HCT116 (cell line): ENCODE measurements at regions not wholly inside any gene's neighbourhood (a gene's known extent, or its start where the extent isn't known, plus 50 kb on each side); places are given as distances from the start of the nearest gene placed in this dataset.

Experiments used
- ATAC-seq: fragments of 200-7000 bp; cut with Tn5 transposase; 2 replicates; pipeline ENCODE4 v1.9.1; 2020; ENCODE audit warnings: mild to moderate bottlenecking, moderate library complexity
- BruUV-seq: library from RNA; stranded (reverse); fragments of 400-500 nt; replicated peaks from 2 replicates; lab custom pipeline; 2021; lab: Mats Ljungman, UMichigan
- CTCF ChIA-PET: fragments of 300-600 bp; sonication (Branson Sonifier 250); formaldehyde crosslinking; loops from one replicate; lab custom pipeline; 2021; ENCODE audit warnings: antibody characterized with exemption; lab: Charles Lee
- POLR2A ChIA-PET: fragments of 300-600, 350-600 bp; sonication (Branson Sonifier 250); formaldehyde crosslinking; loops from one replicate; lab custom pipeline; 2021; ENCODE audit warnings: antibody characterized with exemption; lab: Charles Lee
- RAD21 ChIA-PET, 2 experiments: fragments of 300-600 bp; sonication (Branson Sonifier 250); formaldehyde crosslinking; loops; one replicate each; lab custom pipeline; 2023; ENCODE audit warnings: low total read pairs in 2 of 2; ENCODE audit not compliant: uncharacterized antibody in 2 of 2, unreplicated experiment in 2 of 2, low non-redundant PET in 1 of 2; lab: Charles Lee
- DNase-seq: peaks from one replicate; pipeline ENCODE4 v3.0.0-alpha.2; 2010; ENCODE audit warnings: low read depth, low spot score
- H2AFZ ChIP-seq: fragments of 200-600 bp; shearing (Covaris generic), sonication (generic); 2 replicates; pipeline ENCODE4 v1.6.1; 2017; ENCODE audit warnings: low read depth, mixed run types, mixed read lengths, antibody characterized with exemption, low read length; ENCODE audit not compliant: poor library complexity, severe bottlenecking
- H3K27ac ChIP-seq: 2 replicates; pipeline ENCODE4 v1.5.1; 2012; ENCODE audit warnings: low read depth, low read length
- H3K27me3 ChIP-seq: fragments of 200-600 bp; sonication (generic); 2 replicates; pipeline ENCODE4 v1.6.1; 2016; ENCODE audit warnings: mixed run types, low read length, mixed read lengths; ENCODE audit not compliant: insufficient read depth
- H3K36me3 ChIP-seq, 2 experiments: fragments of 200-500 bp in 1 of 2; fragments of 200-600 bp in 1 of 2; sonication (Bioruptor generic) in 1 of 2; sonication (generic) in 1 of 2; 2 replicates each; pipeline versions ENCODE4 v1.5.1 to v1.6.1; 2014 to 2016; ENCODE audit warnings: low read length in 2 of 2, inconsistent platforms in 1 of 2, mixed read lengths in 1 of 2, mixed run types in 1 of 2; ENCODE audit not compliant: insufficient read depth in 2 of 2, control insufficient read depth in 1 of 2
- H3K4me1 ChIP-seq, 2 experiments: fragments of 200-600 bp in 1 of 2; sonication (generic) in 1 of 2; 2 replicates each; pipeline versions ENCODE4 v1.5.1 to v1.6.1; 2012 to 2017; ENCODE audit warnings: low read length in 2 of 2, inconsistent platforms in 1 of 2, mild to moderate bottlenecking in 1 of 2, mixed read lengths in 1 of 2, mixed run types in 1 of 2, moderate library complexity in 1 of 2; ENCODE audit not compliant: insufficient read depth in 2 of 2, control insufficient read depth in 1 of 2
- H3K4me2 ChIP-seq: fragments of 200-600 bp; sonication (generic); 2 replicates; pipeline ENCODE4 v1.6.1; 2017; ENCODE audit warnings: mixed run types, low read length, mixed read lengths
- H3K4me3 ChIP-seq, 2 experiments: fragments of 200-600 bp in 1 of 2; sonication (generic) in 1 of 2; replicated peaks in 1 of 2; 2 replicates each; pipeline ENCODE4 v1.5.1; 2011 to 2016; ENCODE audit warnings: low read length in 2 of 2, control low read depth in 1 of 2, low read depth in 1 of 2, mild to moderate bottlenecking in 1 of 2, mixed read lengths in 1 of 2, mixed run types in 1 of 2
- H3K79me2 ChIP-seq: fragments of 200-600 bp; sonication (generic); 2 replicates; pipeline ENCODE4 v1.6.1; 2017; ENCODE audit warnings: mild to moderate bottlenecking, mixed run types, low read length, moderate library complexity, mixed read lengths; ENCODE audit not compliant: insufficient read depth
- H3K9ac ChIP-seq: fragments of 200-600 bp; sonication (generic); 2 replicates; pipeline ENCODE4 v1.6.1; 2016; ENCODE audit warnings: low read length, mixed read lengths
- H3K9me2 ChIP-seq: fragments of 200-600 bp; sonication (generic), shearing (Covaris generic); 2 replicates; pipeline ENCODE4 v1.6.1; 2017; ENCODE audit warnings: mixed run types, mild to moderate bottlenecking, moderate library complexity; ENCODE audit not compliant: insufficient read depth
- H3K9me3 ChIP-seq, 2 experiments: fragments of 200-500 bp in 1 of 2; fragments of 200-600 bp in 1 of 2; sonication (Bioruptor generic) in 1 of 2; sonication (generic) in 1 of 2; 2 replicates each; pipeline ENCODE4 v1.6.1; 2014 to 2017; ENCODE audit warnings: low read length in 2 of 2, mixed read lengths in 2 of 2, inconsistent platforms in 1 of 2, low read depth in 1 of 2, mild to moderate bottlenecking in 1 of 2, mixed run types in 1 of 2, moderate library complexity in 1 of 2; ENCODE audit not compliant: control insufficient read depth in 1 of 2, insufficient read depth in 1 of 2
- H4K20me1 ChIP-seq: fragments of 200-600 bp; sonication (generic), shearing (Covaris generic); 2 replicates; pipeline ENCODE4 v1.6.1; 2017; ENCODE audit warnings: mixed run types, mild to moderate bottlenecking, moderate library complexity; ENCODE audit not compliant: insufficient read depth
- CEBPB ChIP-seq: IDR thresholded peaks from 2 replicates; pipeline ENCODE4 v1.6.1; 2012; ENCODE audit warnings: low read depth
- POLR2A ChIP-seq: IDR thresholded peaks from 2 replicates; pipeline ENCODE4 v1.7.0; 2011; ENCODE audit warnings: borderline replicate concordance; ENCODE audit not compliant: insufficient read depth, insufficient read length; ENCODE audit errors: extremely low read depth
- SP1 ChIP-seq: IDR thresholded peaks from 2 replicates; pipeline ENCODE4 v1.6.1; 2012; ENCODE audit warnings: low read depth
- SRF ChIP-seq: IDR thresholded peaks from 2 replicates; pipeline ENCODE4 v1.6.1; 2012; ENCODE audit warnings: low read depth
- YY1 ChIP-seq: IDR thresholded peaks from 2 replicates; pipeline ENCODE4 v1.6.1; 2011; ENCODE audit warnings: low read length, low read depth, moderate library complexity, mild to moderate bottlenecking; ENCODE audit not compliant: insufficient replicate concordance; ENCODE audit errors: extremely low read depth
- ZBTB33 ChIP-seq: IDR thresholded peaks from 2 replicates; pipeline ENCODE4 v1.6.1; 2011; ENCODE audit warnings: mild to moderate bottlenecking, low read length, moderate library complexity; ENCODE audit not compliant: insufficient replicate concordance; ENCODE audit errors: extremely low read depth
- intact Hi-C: fragments of 100-400 bp; cut with micrococcal nuclease; formaldehyde crosslinking; loops from 2 replicates; pipeline ENCODE4 v1.10.0; 2022
- TF ChIP-seq, protein P1 (sequence below): IDR thresholded peaks from 2 replicates; pipeline ENCODE4 v1.6.1; 2012; ENCODE audit warnings: low read depth
- TF ChIP-seq, protein P2 (sequence below), 3 experiments: fragments of 200-600 bp in 1 of 3; sonication (generic) in 1 of 3; IDR thresholded peaks in 2 of 3; conservative IDR thresholded peaks in 1 of 3; 2 replicates each; pipeline ENCODE4 v1.5.1; 2012 to 2017; ENCODE audit warnings: low read depth in 2 of 3, low read length in 2 of 3, antibody characterized with exemption in 1 of 3, borderline replicate concordance in 1 of 3, control low read depth in 1 of 3, mild to moderate bottlenecking in 1 of 3, mixed read lengths in 1 of 3, mixed run types in 1 of 3, moderate library complexity in 1 of 3; ENCODE audit not compliant: insufficient read depth in 1 of 3

DNA sequence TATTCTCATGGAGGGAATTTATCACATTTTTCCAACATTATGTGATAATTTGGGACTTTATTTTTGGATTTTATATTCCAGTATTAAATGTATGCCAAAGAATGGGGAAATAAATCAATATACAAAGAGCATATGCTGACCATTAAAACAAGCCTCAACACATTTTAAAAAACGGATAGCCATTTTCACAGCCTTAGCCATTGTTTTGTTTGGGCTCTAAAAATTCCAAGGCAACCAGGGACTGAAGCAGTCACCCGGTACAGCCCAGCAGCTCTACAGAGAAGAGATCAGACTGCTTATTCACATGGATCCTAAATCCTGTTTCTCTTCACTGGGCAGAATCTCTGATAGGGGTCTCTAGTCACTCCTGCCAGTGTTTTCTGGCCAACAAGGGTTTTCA lies 150.2 kb upstream of the OGFRL1 start:
- Histone ChIP-seq H3K36me3 (no peaks in the 10 kb centered on the region), H2AFZ (no peak overlapping the region), H3K4me1 (no peaks in the 10 kb centered on the region), H3K9me3 (no peaks in the 10 kb centered on the region), H3K9ac (no peak overlapping the region), H3K27me3 (no peaks in the 10 kb centered on the region), H3K4me2 (no peak overlapping the region), H3K79me2 (no peaks in the 10 kb centered on the region), H4K20me1 (no peaks in the 10 kb centered on the region), H3K27ac (no peak overlapping the region), H3K9me2 (no peaks in the 10 kb centered on the region), H3K4me3 (no peak overlapping the region)
- DNase-seq (no peak), ATAC-seq (no peak)
- CTCF ChIA-PET = no interaction called here
- BruUV-seq = no TSS peak
- POLR2A ChIA-PET = no interaction called here
- intact Hi-C loops = no loop called here
- TF ChIP-seq POLR2A (no peak), YY1 (no peak), SRF (no peak), ZBTB33 (no peak), CEBPB (no peak), SP1 (no peak)
- TF ChIP-seq, protein P1, sequence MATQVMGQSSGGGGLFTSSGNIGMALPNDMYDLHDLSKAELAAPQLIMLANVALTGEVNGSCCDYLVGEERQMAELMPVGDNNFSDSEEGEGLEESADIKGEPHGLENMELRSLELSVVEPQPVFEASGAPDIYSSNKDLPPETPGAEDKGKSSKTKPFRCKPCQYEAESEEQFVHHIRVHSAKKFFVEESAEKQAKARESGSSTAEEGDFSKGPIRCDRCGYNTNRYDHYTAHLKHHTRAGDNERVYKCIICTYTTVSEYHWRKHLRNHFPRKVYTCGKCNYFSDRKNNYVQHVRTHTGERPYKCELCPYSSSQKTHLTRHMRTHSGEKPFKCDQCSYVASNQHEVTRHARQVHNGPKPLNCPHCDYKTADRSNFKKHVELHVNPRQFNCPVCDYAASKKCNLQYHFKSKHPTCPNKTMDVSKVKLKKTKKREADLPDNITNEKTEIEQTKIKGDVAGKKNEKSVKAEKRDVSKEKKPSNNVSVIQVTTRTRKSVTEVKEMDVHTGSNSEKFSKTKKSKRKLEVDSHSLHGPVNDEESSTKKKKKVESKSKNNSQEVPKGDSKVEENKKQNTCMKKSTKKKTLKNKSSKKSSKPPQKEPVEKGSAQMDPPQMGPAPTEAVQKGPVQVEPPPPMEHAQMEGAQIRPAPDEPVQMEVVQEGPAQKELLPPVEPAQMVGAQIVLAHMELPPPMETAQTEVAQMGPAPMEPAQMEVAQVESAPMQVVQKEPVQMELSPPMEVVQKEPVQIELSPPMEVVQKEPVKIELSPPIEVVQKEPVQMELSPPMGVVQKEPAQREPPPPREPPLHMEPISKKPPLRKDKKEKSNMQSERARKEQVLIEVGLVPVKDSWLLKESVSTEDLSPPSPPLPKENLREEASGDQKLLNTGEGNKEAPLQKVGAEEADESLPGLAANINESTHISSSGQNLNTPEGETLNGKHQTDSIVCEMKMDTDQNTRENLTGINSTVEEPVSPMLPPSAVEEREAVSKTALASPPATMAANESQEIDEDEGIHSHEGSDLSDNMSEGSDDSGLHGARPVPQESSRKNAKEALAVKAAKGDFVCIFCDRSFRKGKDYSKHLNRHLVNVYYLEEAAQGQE = no peak
- TF ChIP-seq, protein P2, sequence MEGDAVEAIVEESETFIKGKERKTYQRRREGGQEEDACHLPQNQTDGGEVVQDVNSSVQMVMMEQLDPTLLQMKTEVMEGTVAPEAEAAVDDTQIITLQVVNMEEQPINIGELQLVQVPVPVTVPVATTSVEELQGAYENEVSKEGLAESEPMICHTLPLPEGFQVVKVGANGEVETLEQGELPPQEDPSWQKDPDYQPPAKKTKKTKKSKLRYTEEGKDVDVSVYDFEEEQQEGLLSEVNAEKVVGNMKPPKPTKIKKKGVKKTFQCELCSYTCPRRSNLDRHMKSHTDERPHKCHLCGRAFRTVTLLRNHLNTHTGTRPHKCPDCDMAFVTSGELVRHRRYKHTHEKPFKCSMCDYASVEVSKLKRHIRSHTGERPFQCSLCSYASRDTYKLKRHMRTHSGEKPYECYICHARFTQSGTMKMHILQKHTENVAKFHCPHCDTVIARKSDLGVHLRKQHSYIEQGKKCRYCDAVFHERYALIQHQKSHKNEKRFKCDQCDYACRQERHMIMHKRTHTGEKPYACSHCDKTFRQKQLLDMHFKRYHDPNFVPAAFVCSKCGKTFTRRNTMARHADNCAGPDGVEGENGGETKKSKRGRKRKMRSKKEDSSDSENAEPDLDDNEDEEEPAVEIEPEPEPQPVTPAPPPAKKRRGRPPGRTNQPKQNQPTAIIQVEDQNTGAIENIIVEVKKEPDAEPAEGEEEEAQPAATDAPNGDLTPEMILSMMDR (IDR thresholded peaks at IDR 0.05 in 2 of 3, conservative IDR thresholded peaks at IDR 0.05 in 1 of 3; ENCODE audit: borderline replicate concordance in 1 of 3, insufficient read depth in 1 of 3, low read depth in 2 of 3, low read length in 2 of 3) = no peak
- RAD21 ChIA-PET = no interaction called here
